IPS DF 19.7 (cell line): ENCODE measurements at regions not wholly inside any gene's neighbourhood (a gene's known extent, or its start where the extent isn't known, plus 50 kb on each side); places are given as distances from the start of the nearest gene placed in this dataset.
A peak's percentile ranks its signal among the peaks of the same experiment; 100 is the strongest.

Source experiments
- DNase-seq: peaks from one replicate; pipeline ENCODE4 v3.0.0-alpha.2; 2013; ENCODE audit warnings: low read depth, low spot score

- DNase-seq, result no peak
These were observed 293.1 kb upstream of the BRINP1 start for GRCh38 chr9:119662329-119662728.

- DNase-seq, result no peak
These were observed 283.7 kb upstream of the BRINP1 start for GRCh38 chr9:119652931-119653330.

- no peak for DNase-seq
These were observed 280.0 kb upstream of the BRINP1 start for GRCh38 chr9:119649205-119649604.

DNA sequence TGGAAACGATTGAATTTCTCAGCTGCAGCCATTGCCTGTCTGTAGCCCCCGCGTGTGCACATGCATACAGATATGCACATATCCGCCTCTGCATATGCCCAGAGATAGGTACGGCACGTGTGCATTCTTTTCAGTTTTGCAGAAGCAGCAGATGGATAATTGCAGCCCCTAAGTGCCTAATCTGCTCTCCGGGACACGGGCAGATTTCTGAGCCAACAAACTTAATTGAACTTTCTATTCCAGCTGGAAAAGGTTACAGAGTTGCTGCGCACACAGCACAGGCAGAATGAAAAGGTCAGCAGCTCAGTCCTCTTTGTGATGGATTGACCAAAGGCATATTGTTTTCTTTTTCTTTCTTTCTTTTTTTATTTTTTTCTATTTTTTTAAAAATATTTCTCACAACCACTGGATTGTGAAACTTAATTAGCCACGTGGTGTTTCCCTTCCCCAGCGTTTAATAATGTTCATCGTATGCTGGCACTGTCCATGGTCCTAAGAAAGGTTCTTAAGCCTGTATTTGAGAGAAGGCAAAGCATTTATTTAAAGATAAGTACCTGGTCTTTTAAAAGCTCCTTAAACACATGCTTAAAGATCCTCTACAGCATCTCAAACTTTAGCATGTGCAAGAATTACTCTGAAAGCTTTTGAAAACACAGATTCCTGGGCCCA lies 270.2 kb upstream of the BRINP1 start:
- no peak for DNase-seq

GRCh38 chr9:119634006-119634405 lies 264.8 kb upstream of the BRINP1 start:
- no peak for DNase-seq

- no peak for DNase-seq
These were observed 242.3 kb upstream of the BRINP1 start for GRCh38 chr9:119611565-119611964.

DNA sequence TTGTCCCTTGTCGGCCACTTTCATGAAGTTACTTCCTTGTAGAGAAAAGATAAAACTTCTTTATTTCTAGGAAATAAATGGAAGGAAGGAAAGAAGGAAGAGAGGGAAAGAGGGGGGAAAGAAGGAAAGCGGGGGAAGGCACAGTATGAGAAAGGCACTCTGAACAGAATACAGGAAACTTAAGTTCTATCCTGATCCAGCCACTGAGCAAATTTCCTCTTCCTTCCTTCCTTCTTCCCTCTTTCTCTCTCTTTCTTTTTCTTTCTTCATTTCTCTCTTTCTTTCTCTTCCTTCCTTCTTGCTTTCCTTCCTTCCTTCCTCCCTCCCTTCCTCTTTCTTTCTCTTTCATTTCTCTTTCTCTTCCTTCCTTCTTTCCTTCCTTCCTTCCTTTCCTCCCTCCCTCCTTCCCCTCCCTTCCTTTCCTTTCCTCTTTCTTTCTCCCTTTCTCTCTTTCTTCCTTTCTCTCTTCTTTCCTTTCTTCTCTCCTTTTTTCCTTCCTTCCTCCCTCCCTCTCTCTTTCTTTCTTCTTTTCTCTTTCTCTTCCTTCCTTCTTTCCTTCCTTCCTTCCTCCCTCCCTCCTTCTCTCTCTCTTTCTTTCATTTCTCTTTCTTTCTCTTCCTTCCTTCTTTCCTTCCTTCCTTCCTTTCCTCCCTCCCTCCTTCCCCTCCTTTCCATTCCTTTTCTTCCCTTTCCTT lies 240.2 kb upstream of the BRINP1 start:
- DNase-seq, result no peak

GRCh38 chr9:119601632-119602031 lies 232.4 kb upstream of the BRINP1 start:
- no peak for DNase-seq

DNA sequence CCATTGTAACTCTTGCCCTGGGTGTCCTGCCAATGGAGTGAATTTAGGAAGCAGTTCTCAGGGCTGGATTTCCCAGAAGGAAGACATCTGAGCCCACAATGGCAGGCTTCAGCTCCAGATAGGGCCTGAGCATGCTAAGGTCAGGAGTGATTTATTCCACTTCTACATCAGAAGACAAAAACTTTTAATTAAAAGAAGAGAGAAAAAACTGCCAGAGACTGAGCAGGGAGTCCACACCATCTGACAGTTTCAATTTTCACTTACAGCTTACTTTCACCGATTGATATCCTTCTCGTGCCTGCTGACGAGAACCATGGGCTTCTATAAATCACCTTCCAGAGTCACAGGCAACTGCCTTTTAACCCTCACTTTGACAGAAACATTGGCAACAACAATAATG lies 228.3 kb upstream of the BRINP1 start:
- no peak for DNase-seq

DNA sequence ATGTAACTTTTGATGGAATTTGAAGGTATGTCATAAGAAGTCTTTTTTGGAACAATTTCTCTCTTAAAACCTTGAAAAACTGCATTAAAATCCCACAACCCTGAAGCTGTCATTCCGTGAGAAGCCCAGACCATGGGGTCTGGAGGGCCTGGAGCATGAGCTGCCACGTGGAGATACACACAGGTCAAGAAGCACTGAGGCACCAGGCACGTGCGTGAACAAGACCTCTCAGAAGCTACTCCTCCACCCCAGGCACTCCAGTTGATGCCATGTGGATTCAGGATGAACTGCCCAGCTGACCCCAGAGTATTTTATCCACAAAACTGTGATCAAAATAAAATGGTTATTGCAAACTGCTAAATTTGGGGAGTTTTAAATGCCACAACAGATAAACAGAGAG lies 227.5 kb upstream of the BRINP1 start:
- no peak for DNase-seq

- DNase-seq, result no peak
These were observed 219.9 kb upstream of the BRINP1 start for GRCh38 chr9:119588874-119589744.

DNA sequence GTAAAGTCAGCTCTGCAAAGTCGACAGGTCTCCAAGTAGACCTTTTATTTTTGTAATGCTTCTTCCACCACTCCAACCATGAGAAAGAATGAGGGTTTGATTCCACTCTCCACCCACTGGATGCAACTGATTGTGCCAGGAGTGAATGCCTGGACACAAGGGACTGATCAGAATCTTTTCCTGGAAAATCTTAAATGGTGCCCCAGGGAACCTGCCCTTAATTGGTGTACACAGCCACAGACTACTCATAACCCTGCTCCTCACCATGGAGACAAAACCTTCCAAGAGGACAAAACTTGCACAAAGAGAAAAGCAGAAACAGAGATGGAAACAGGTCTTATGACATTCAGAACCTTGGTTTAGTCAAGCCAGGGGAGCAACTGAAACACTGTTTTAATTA lies 208.6 kb upstream of the BRINP1 start:
- DNase-seq, result no peak

- DNase-seq, result no peak
These were observed 190.8 kb upstream of the BRINP1 start for GRCh38 chr9:119559986-119560385.

- DNase-seq, result no peak
These were observed 189.8 kb upstream of the BRINP1 start for GRCh38 chr9:119559056-119559455.

DNA sequence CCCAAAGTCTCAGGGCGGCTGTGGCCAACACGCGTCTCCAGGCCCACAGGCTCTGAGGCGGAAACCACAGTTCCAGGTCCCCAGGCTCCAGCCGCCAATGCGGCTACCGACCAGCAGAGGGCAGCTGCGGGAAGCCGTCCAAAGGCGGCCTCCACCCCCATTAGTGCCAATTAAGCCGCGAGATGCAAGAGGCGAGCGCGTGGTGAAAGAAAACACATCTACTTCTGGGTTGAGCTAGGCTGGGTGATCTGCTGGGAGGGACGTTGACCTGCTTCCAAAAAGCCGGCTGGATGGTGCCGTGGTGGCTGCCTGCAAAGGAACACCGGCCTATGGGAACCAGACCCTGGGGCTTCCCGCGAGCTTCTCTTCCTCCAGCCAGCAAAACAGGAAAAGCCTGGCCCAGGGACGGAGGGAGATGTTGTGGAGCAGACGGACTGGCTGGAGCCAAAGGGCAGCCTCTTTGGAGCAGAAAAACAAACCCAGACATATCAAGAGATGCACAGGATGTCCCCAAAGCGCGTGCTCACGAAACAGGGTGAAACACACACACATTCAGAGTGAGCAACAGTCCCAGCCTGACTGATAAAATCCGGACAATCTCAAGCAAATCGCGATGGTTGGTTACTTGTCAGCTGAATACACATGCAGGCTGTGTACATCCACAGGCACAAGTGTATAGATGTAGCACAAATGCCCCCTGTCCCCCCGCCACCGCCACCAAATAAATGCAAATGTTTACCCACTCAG lies 187.1 kb upstream of the BRINP1 start:
- DNase-seq, result peak; percentile 42

GRCh38 chr9:119544492-119544891 lies 175.3 kb upstream of the BRINP1 start:
- no peak for DNase-seq

DNA sequence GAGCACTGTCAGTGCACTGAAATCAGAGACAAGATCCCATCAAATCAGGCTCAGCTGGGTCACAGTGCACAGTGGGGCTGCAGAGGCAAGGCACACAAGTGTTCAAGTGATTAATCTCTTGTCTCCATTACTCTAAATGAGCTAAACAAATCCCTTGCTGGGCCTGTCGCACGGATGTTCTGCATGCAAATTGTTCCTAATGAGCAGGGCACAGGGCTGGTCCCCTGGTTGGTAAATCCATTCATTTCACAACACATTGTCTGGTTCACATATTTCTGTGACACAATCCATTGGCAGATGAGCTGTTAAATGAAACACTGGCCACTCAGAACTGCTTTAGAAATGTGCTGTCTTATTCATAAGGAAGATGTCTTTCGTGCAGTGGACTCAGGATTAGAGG lies 167.9 kb upstream of the BRINP1 start:
- DNase-seq, result no peak

- no peak for DNase-seq
These were observed 164.3 kb upstream of the BRINP1 start for GRCh38 chr9:119533504-119533903.

DNA sequence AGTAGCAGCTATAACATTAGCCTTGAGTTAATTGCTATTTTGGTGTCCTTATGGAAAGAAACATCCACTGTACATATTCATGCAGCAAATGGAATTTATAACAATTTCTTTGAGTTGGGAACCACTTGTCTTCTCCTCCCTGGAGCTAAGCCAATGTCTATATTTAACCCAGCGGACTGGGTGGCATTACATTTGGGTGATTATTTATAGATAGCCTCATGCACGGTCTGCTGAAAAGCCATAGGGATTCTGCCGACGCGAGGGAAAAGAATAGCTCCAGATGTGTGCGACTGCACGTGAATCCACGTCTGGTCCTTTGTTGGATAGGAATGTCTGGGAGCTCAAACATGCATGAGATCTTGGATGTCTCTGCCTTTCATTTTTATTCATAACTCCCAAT lies 157.5 kb upstream of the BRINP1 start:
- DNase-seq, result no peak

GRCh38 chr9:119523508-119523907 lies 154.3 kb upstream of the BRINP1 start:
- no peak for DNase-seq

GRCh38 chr9:119522381-119522780 lies 153.1 kb upstream of the BRINP1 start:
- DNase-seq, result no peak
